RWPE2 (cell line): ENCODE measurements at regions not wholly inside any gene's neighbourhood (a gene's known extent, or its start where the extent isn't known, plus 50 kb on each side); places are given as distances from the start of the nearest gene placed in this dataset.
A peak's percentile ranks its signal among the peaks of the same experiment; 100 is the strongest.

Experiments used
- ATAC-seq: fragments of 200-7000 bp; cut with Tn5 transposase; 3 replicates; pipeline ENCODE4 v1.9.1; 2021; ENCODE audit warnings: low read depth
- DNase-seq: peaks from one replicate; pipeline ENCODE4 v3.0.0-alpha.2; 2020; ENCODE audit warnings: low spot score
- H3K27ac ChIP-seq: fragments of 450-650 bp; 2 replicates; pipeline ENCODE4 v1.5.1; 2017; ENCODE audit warnings: mild to moderate bottlenecking; ENCODE audit not compliant: poor library complexity, severe bottlenecking
- H3K27me3 ChIP-seq: fragments of 250-450 bp; sonication (Bioruptor Pico); 2 replicates; pipeline ENCODE4 v1.5.1; 2021; ENCODE audit warnings: mild to moderate bottlenecking, moderate library complexity; ENCODE audit not compliant: insufficient read depth, poor library complexity, severe bottlenecking
- H3K36me3 ChIP-seq: fragments of 250-450 bp; sonication (Bioruptor Pico); 2 replicates; pipeline ENCODE4 v1.5.1; 2020; ENCODE audit warnings: low read depth, mild to moderate bottlenecking, moderate library complexity
- H3K4me1 ChIP-seq: fragments of 250-450 bp; sonication (Bioruptor Pico); 2 replicates; pipeline ENCODE4 v1.5.1; 2021; ENCODE audit warnings: mild to moderate bottlenecking, moderate library complexity; ENCODE audit not compliant: insufficient read depth, poor library complexity, severe bottlenecking
- H3K4me3 ChIP-seq: fragments of 250-450 bp; sonication (Bioruptor Pico); 2 replicates; pipeline ENCODE4 v1.5.1; 2021; ENCODE audit warnings: mild to moderate bottlenecking, moderate library complexity; ENCODE audit not compliant: severe bottlenecking
- H3K9me3 ChIP-seq: fragments of 250-450 bp; sonication (Bioruptor Pico); 2 replicates; pipeline ENCODE4 v1.5.1; 2021; ENCODE audit warnings: mild to moderate bottlenecking, moderate library complexity; ENCODE audit not compliant: severe bottlenecking
- TF ChIP-seq, protein P1 (sequence below): fragments of 450-650 bp; IDR thresholded peaks from one replicate; pipeline ENCODE4 v1.5.1; 2017; ENCODE audit warnings: mild to moderate bottlenecking, moderate library complexity; ENCODE audit not compliant: poor library complexity, severe bottlenecking

DNA sequence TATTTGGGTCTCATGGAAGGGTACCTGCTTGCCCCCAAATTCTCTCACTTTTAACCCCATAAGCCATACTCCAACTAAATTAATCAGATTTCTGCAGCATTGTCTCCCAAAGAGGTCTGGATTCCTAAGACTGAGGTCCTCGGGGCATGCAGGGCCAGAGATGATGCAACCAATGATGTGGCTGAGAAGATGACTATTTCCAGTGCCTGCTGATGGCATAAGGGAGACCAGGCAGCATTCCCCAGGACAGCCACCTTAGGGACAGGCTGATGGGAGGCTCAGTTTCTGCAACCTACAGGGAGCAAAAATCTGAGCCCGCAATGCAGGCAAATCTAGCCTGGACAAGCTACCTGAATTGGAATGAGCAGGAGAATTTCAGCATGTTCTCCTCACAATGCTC lies 76.8 kb upstream of the ASIC2 start:
- Histone ChIP-seq H3K4me1 (no peaks in the 10 kb centered on the region), H3K27ac (no peak overlapping the region), H3K9me3 (no peaks in the 10 kb centered on the region), H3K27me3 (peaks cover 5% of the 10 kb centered on the region), H3K4me3 (no peak overlapping the region), H3K36me3 (no peaks in the 10 kb centered on the region)
- TF ChIP-seq, protein P1, sequence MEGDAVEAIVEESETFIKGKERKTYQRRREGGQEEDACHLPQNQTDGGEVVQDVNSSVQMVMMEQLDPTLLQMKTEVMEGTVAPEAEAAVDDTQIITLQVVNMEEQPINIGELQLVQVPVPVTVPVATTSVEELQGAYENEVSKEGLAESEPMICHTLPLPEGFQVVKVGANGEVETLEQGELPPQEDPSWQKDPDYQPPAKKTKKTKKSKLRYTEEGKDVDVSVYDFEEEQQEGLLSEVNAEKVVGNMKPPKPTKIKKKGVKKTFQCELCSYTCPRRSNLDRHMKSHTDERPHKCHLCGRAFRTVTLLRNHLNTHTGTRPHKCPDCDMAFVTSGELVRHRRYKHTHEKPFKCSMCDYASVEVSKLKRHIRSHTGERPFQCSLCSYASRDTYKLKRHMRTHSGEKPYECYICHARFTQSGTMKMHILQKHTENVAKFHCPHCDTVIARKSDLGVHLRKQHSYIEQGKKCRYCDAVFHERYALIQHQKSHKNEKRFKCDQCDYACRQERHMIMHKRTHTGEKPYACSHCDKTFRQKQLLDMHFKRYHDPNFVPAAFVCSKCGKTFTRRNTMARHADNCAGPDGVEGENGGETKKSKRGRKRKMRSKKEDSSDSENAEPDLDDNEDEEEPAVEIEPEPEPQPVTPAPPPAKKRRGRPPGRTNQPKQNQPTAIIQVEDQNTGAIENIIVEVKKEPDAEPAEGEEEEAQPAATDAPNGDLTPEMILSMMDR = no peak
- DNase-seq = no peak
- ATAC-seq = no peak

DNA sequence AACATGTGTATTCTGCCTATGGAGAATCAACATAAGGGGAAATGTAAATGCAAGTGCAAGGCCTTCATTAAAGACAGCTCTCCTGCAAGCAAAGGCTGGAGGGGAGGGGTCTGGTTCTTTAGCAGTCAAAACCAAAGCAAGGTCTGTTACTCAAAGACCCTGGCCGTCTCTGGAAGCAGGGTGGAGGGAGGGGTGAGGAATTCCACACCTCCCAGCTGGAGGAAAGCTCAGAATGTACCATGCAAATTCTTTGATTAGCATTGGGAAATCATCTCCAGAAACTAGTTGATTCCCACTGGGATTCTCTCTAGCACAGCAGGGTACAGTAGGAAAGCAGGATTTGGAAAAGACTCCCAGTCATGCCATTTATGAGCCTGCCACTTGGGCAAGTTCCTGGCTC lies 77.3 kb upstream of the ASIC2 start:
- Histone ChIP-seq H3K4me3 (no peak overlapping the region), H3K27me3 (peaks cover 10% of the 10 kb centered on the region), H3K4me1 (no peaks in the 10 kb centered on the region), H3K36me3 (no peaks in the 10 kb centered on the region), H3K27ac (no peak overlapping the region), H3K9me3 (no peaks in the 10 kb centered on the region)
- TF ChIP-seq, protein P1 = no peak
- DNase-seq = no peak
- no peak for ATAC-seq

DNA sequence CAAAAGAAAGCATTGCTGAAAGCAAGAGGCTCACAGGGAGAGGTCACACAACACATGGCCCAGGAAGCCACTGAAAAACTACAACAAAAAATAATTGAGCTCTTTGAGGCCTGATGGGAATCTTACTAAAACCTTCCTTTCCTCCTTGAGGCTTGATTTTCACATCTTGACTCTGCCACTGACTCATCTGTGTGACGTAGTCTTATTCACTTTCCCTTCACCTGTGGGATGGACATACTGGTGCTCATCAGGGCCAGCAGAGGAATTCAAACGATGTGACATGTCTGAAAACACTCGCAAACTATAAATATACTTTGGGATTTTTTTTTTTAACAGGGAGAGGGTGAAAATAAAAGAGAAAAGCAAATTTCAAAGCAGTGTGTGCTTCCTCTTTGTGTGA lies 78.3 kb upstream of the ASIC2 start:
- Histone ChIP-seq H3K4me1 (no peaks in the 10 kb centered on the region), H3K27ac (no peak overlapping the region), H3K36me3 (no peaks in the 10 kb centered on the region), H3K4me3 (no peak overlapping the region), H3K9me3 (no peaks in the 10 kb centered on the region), H3K27me3 (peaks cover 18% of the 10 kb centered on the region)
- TF ChIP-seq, protein P1 = no peak
- peak; percentile 52; the same call in 1 of the 3 replicates for ATAC-seq
- no peak for DNase-seq

DNA sequence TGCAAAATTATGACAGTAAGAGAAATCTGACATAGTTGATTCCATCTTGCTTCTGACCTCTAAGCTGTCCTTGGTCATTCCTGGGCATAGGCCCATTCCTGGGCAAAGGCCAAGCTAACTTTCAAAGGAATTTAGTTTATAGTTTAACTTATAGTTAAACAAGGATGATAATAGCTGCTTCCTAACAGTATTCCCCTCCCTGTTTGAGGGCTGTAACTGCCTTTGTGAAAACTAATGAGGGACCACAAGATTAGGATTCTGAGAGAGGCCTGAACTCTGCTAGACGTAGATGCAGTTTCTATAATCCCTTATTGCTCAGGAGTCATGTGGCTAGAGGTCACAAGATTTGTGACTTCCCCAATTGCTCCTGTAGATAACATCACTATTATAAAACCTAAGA lies 80.2 kb upstream of the ASIC2 start:
- Histone ChIP-seq H3K27me3 (peaks cover 18% of the 10 kb centered on the region), H3K4me3 (no peak overlapping the region), H3K27ac (no peak overlapping the region), H3K36me3 (no peaks in the 10 kb centered on the region), H3K9me3 (no peaks in the 10 kb centered on the region), H3K4me1 (no peaks in the 10 kb centered on the region)
- DNase-seq (no peak), ATAC-seq (no peak)
- TF ChIP-seq, protein P1 = no peak

DNA sequence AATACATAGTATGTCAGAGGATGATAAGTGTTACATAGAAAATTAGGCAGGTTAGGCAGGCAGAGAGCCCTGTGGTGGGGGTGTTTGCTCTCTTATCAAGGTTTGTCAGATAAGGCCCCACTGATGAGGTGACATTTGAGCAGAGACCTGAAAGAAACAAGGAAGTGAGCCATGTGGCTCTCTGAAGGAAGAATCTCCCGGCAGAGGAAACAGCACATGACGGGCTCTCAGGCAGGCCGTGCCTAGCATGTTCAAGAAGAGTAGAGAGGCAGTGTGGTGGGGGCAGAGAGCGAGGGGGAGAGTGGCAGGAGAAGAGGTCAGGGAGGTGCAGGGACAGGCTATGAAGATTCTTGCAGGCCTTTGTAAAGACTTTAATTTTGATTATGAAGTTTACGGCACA lies 82.0 kb upstream of the ASIC2 start:
- ATAC-seq (no peak), DNase-seq (no peak)
- no peaks in the 10 kb centered on the region for H3K4me1 ChIP-seq

More for the DNA sequence above, 82.0 kb upstream of the ASIC2 start:
- Histone ChIP-seq H3K27me3 (peaks cover 18% of the 10 kb centered on the region), H3K9me3 (no peaks in the 10 kb centered on the region), H3K36me3 (no peaks in the 10 kb centered on the region), H3K4me3 (no peak overlapping the region), H3K27ac (no peak overlapping the region)
- TF ChIP-seq, protein P1 = no peak
